ENCODE measurements at regions not wholly inside any gene's neighbourhood (a gene's known extent, or its start where the extent isn't known, plus 50 kb on each side); places are given as distances from the start of the nearest gene placed in this dataset.
"Not testable (repeated sequence)": the region's sequence is repeated elsewhere in the genome, so short reads cannot be mapped to it uniquely, and the experiment has no call there.

GRCh38 chr4:36568575-36568974 is 287.2 kb downstream of the DTHD1 start:
- intact Hi-C loops (cut with DNase I), result no loop called here
- ATAC-seq (ENCODE audit: poor library complexity) (no peak), DNase-seq (no peak)

- DNase-seq (no peak), ATAC-seq (ENCODE audit: poor library complexity) (no peak)
- intact Hi-C loops (cut with DNase I), result no loop called here
Observed at GRCh38 chr4:36573441-36573840, 292.0 kb downstream of the DTHD1 start.

GRCh38 chr4:36574816-36575215 is 293.4 kb downstream of the DTHD1 start:
- intact Hi-C loops (cut with DNase I), result no loop called here
- DNase-seq, result no peak
- ATAC-seq (ENCODE audit: poor library complexity), result no peak

- no peak for ATAC-seq (ENCODE audit: poor library complexity)
- DNase-seq, result no peak
- intact Hi-C loops (cut with DNase I), result no loop called here
Observed at GRCh38 chr4:36582198-36582597, 300.8 kb downstream of the DTHD1 start.

- ATAC-seq (ENCODE audit: poor library complexity) (no peak), DNase-seq (no peak)
- intact Hi-C loops (cut with DNase I), result no loop called here
Observed at GRCh38 chr4:36587909-36588472, 306.6 kb downstream of the DTHD1 start.

- no peak for ATAC-seq (ENCODE audit: poor library complexity)
- no peak for DNase-seq
- intact Hi-C loops (cut with DNase I), result no loop called here
Observed at GRCh38 chr4:36590343-36590742, 308.9 kb downstream of the DTHD1 start.

- ATAC-seq (ENCODE audit: poor library complexity) (no peak), DNase-seq (no peak)
- intact Hi-C loops (cut with DNase I), result no loop called here
Observed at GRCh38 chr4:36601864-36602495, 320.6 kb downstream of the DTHD1 start.

- ATAC-seq (ENCODE audit: poor library complexity) (no peak), DNase-seq (no peak)
- intact Hi-C loops (cut with DNase I), result no loop called here
Observed at GRCh38 chr4:36609661-36610060, 328.2 kb downstream of the DTHD1 start.

- intact Hi-C loops (cut with DNase I), result no loop called here
- no peak for ATAC-seq (ENCODE audit: poor library complexity)
- DNase-seq, result no peak
Observed at GRCh38 chr4:36610628-36611027, 329.2 kb downstream of the DTHD1 start.

GRCh38 chr4:36613142-36613541 is 331.7 kb downstream of the DTHD1 start:
- DNase-seq; ATAC-seq (ENCODE audit: poor library complexity): not testable (repeated sequence)

GRCh38 chr4:36614011-36614410 is 332.6 kb downstream of the DTHD1 start:
- ATAC-seq (ENCODE audit: poor library complexity) (no peak), DNase-seq (no peak)
- intact Hi-C loops (cut with DNase I), result no loop called here

More at GRCh38 chr4:36613142-36613541, 331.7 kb downstream of the DTHD1 start:
- intact Hi-C loops (cut with DNase I), result not testable (repeated sequence)

GRCh38 chr4:36618102-36618501 is 336.7 kb downstream of the DTHD1 start:
- intact Hi-C loops (cut with DNase I), result no loop called here
- ATAC-seq (ENCODE audit: poor library complexity) (no peak), DNase-seq (no peak)

GRCh38 chr4:36624030-36624429 is 342.6 kb downstream of the DTHD1 start:
- ATAC-seq (ENCODE audit: poor library complexity), result no peak

GRCh38 chr4:36638273-36638811 is 356.9 kb downstream of the DTHD1 start:
- intact Hi-C loops (cut with DNase I), result no loop called here
- no peak for DNase-seq
- ATAC-seq (ENCODE audit: poor library complexity), result no peak

More at GRCh38 chr4:36624030-36624429, 342.6 kb downstream of the DTHD1 start:
- intact Hi-C loops (cut with DNase I), result no loop called here
- no peak for DNase-seq

- intact Hi-C loops (cut with DNase I), result no loop called here
- DNase-seq (no peak), ATAC-seq (ENCODE audit: poor library complexity) (no peak)
Observed at GRCh38 chr4:36640876-36641275, 359.5 kb downstream of the DTHD1 start.

- intact Hi-C loops (cut with DNase I), result no loop called here
- ATAC-seq (ENCODE audit: poor library complexity) (no peak), DNase-seq (no peak)
Observed at GRCh38 chr4:36651253-36651652, 369.8 kb downstream of the DTHD1 start.

GRCh38 chr4:36652857-36653256 is 371.4 kb downstream of the DTHD1 start:
- DNase-seq, result no peak
- no peak for ATAC-seq (ENCODE audit: poor library complexity)
- intact Hi-C loops (cut with DNase I), result no loop called here

- ATAC-seq (ENCODE audit: poor library complexity) (no peak), DNase-seq (no peak)
- intact Hi-C loops (cut with DNase I), result no loop called here
Observed at GRCh38 chr4:36665985-36666527, 384.6 kb downstream of the DTHD1 start.

GRCh38 chr4:36675436-36675835 is 394.0 kb downstream of the DTHD1 start:
- intact Hi-C loops (cut with DNase I), result no loop called here
- ATAC-seq (ENCODE audit: poor library complexity), result no peak

More at GRCh38 chr4:36675436-36675835, 394.0 kb downstream of the DTHD1 start:
- DNase-seq, result no peak

All from Right ventricle myocardium superior (tissue), 1 donor.